ENCODE measurements at regions not wholly inside any gene's neighbourhood (a gene's known extent, or its start where the extent isn't known, plus 50 kb on each side); places are given as distances from the start of the nearest gene placed in this dataset.

DNA sequence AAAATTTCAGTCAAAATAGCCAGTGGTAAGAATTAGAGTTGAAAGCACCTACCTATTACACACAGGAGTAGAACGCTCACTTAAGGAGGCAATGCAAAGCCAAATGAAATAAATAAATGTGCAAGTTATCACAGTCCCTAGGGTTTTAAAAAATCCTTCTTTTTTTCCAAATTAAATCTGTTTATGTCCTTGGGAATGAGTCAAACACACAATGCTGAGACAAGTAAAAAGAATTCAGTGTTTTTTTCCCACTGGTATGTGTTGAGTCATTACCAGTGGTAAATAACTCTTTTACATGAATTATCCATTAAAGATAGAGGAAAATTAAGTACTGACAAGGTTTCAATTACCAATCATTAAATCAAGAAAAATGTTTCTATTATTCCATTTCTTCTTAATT lies 438.6 kb downstream of the TNS3 start:
- TF ChIP-seq, protein P1, sequence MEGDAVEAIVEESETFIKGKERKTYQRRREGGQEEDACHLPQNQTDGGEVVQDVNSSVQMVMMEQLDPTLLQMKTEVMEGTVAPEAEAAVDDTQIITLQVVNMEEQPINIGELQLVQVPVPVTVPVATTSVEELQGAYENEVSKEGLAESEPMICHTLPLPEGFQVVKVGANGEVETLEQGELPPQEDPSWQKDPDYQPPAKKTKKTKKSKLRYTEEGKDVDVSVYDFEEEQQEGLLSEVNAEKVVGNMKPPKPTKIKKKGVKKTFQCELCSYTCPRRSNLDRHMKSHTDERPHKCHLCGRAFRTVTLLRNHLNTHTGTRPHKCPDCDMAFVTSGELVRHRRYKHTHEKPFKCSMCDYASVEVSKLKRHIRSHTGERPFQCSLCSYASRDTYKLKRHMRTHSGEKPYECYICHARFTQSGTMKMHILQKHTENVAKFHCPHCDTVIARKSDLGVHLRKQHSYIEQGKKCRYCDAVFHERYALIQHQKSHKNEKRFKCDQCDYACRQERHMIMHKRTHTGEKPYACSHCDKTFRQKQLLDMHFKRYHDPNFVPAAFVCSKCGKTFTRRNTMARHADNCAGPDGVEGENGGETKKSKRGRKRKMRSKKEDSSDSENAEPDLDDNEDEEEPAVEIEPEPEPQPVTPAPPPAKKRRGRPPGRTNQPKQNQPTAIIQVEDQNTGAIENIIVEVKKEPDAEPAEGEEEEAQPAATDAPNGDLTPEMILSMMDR (IDR thresholded peaks at IDR 0.05; ENCODE audit: low read depth, low read length) = no peak
- no peak for TF ChIP-seq MYC (IDR thresholded peaks at IDR 0.05; ENCODE audit: low read depth, low read length)
